ENCODE measurements at regions not wholly inside any gene's neighbourhood (a gene's known extent, or its start where the extent isn't known, plus 50 kb on each side); places are given as distances from the start of the nearest gene placed in this dataset.

- TF ChIP-seq TSHZ2 (CRISPR knock-in tag; IDR thresholded peaks at IDR 0.05) (no peak), PPARA (CRISPR knock-in tag; IDR thresholded peaks at IDR 0.05; ENCODE audit: borderline replicate concordance) (no peak), ISL1 (CRISPR knock-in tag; IDR thresholded peaks at IDR 0.05) (no peak), TCF4 (CRISPR knock-in tag; IDR thresholded peaks at IDR 0.05; ENCODE audit: borderline replicate concordance) (no peak), GLIS3 (CRISPR knock-in tag; IDR thresholded peaks at IDR 0.05) (no peak), PATZ1 (CRISPR knock-in tag; IDR thresholded peaks at IDR 0.05; ENCODE audit: borderline replicate concordance) (no peak), RARB (CRISPR knock-in tag; IDR thresholded peaks at IDR 0.05) (no peak), ZFP3 (CRISPR knock-in tag; IDR thresholded peaks at IDR 0.05) (no peak), SNAI2 (CRISPR knock-in tag; IDR thresholded peaks at IDR 0.05) (no peak), BACH2 (CRISPR knock-in tag; IDR thresholded peaks at IDR 0.05; ENCODE audit: borderline replicate concordance) (no peak), POU6F1 (CRISPR knock-in tag; IDR thresholded peaks at IDR 0.05; ENCODE audit: borderline replicate concordance, low read depth) (no peak), CSRNP3 (CRISPR knock-in tag; IDR thresholded peaks at IDR 0.05) (no peak), ZC3H10 (CRISPR knock-in tag; IDR thresholded peaks at IDR 0.05) (no peak), TOX (CRISPR knock-in tag; IDR thresholded peaks at IDR 0.05; ENCODE audit: borderline replicate concordance) (no peak)
These were observed 472.9 kb upstream of the PCDH15 start for GRCh38 chr10:55273946-55274345.
